ENCODE measurements at regions not wholly inside any gene's neighbourhood (a gene's known extent, or its start where the extent isn't known, plus 50 kb on each side); places are given as distances from the start of the nearest gene placed in this dataset.

- TF ChIP-seq, protein P1, sequence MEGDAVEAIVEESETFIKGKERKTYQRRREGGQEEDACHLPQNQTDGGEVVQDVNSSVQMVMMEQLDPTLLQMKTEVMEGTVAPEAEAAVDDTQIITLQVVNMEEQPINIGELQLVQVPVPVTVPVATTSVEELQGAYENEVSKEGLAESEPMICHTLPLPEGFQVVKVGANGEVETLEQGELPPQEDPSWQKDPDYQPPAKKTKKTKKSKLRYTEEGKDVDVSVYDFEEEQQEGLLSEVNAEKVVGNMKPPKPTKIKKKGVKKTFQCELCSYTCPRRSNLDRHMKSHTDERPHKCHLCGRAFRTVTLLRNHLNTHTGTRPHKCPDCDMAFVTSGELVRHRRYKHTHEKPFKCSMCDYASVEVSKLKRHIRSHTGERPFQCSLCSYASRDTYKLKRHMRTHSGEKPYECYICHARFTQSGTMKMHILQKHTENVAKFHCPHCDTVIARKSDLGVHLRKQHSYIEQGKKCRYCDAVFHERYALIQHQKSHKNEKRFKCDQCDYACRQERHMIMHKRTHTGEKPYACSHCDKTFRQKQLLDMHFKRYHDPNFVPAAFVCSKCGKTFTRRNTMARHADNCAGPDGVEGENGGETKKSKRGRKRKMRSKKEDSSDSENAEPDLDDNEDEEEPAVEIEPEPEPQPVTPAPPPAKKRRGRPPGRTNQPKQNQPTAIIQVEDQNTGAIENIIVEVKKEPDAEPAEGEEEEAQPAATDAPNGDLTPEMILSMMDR (IDR thresholded peaks at IDR 0.05): no peak
- no peak for TF ChIP-seq EP300 (IDR thresholded peaks at IDR 0.05)
Measured at GRCh38 chr20:61109221-61109805, 142.7 kb upstream of the CDH4 start.

Data from stomach (tissue), 4 donors.